ENCODE measurements at regions not wholly inside any gene's neighbourhood (a gene's known extent, or its start where the extent isn't known, plus 50 kb on each side); places are given as distances from the start of the nearest gene placed in this dataset.

GRCh38 chr18:68314403-68314802, 400.5 kb downstream of the TMX3 start:
- TF ChIP-seq TEAD4 (IDR thresholded peaks at IDR 0.05) (no peak), CREB1 (IDR thresholded peaks at IDR 0.05; ENCODE audit: low read depth) (no peak), EGR1 (IDR thresholded peaks at IDR 0.05) (no peak), RAD21 (IDR thresholded peaks at IDR 0.05; ENCODE audit: low read depth) (no peak)

GRCh38 chr18:68301441-68301840, 413.5 kb downstream of the TMX3 start:
- no peak for TF ChIP-seq TCF12 (IDR thresholded peaks at IDR 0.05; ENCODE audit: low read depth)
- no peak for TF ChIP-seq RAD21 (IDR thresholded peaks at IDR 0.05; ENCODE audit: low read depth)
- TF ChIP-seq CREB1 (IDR thresholded peaks at IDR 0.05; ENCODE audit: low read depth): no peak
- TF ChIP-seq EGR1 (IDR thresholded peaks at IDR 0.05): no peak
- TF ChIP-seq USF1 (IDR thresholded peaks at IDR 0.05): no peak
- TF ChIP-seq YY1 (IDR thresholded peaks at IDR 0.05; ENCODE audit: low read depth): no peak
- TF ChIP-seq NFIC (IDR thresholded peaks at IDR 0.05): no peak
- no peak for TF ChIP-seq TAF1 (IDR thresholded peaks at IDR 0.05; ENCODE audit: low read depth)
- TF ChIP-seq, protein P1, sequence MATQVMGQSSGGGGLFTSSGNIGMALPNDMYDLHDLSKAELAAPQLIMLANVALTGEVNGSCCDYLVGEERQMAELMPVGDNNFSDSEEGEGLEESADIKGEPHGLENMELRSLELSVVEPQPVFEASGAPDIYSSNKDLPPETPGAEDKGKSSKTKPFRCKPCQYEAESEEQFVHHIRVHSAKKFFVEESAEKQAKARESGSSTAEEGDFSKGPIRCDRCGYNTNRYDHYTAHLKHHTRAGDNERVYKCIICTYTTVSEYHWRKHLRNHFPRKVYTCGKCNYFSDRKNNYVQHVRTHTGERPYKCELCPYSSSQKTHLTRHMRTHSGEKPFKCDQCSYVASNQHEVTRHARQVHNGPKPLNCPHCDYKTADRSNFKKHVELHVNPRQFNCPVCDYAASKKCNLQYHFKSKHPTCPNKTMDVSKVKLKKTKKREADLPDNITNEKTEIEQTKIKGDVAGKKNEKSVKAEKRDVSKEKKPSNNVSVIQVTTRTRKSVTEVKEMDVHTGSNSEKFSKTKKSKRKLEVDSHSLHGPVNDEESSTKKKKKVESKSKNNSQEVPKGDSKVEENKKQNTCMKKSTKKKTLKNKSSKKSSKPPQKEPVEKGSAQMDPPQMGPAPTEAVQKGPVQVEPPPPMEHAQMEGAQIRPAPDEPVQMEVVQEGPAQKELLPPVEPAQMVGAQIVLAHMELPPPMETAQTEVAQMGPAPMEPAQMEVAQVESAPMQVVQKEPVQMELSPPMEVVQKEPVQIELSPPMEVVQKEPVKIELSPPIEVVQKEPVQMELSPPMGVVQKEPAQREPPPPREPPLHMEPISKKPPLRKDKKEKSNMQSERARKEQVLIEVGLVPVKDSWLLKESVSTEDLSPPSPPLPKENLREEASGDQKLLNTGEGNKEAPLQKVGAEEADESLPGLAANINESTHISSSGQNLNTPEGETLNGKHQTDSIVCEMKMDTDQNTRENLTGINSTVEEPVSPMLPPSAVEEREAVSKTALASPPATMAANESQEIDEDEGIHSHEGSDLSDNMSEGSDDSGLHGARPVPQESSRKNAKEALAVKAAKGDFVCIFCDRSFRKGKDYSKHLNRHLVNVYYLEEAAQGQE (IDR thresholded peaks at IDR 0.05; ENCODE audit: low read depth): no peak
- TF ChIP-seq EP300 (IDR thresholded peaks at IDR 0.05; ENCODE audit: borderline replicate concordance): no peak
- no peak for TF ChIP-seq FOXM1 (IDR thresholded peaks at IDR 0.05; ENCODE audit: borderline replicate concordance, low read depth)
- no peak for TF ChIP-seq CEBPB (IDR thresholded peaks at IDR 0.05)
- TF ChIP-seq, protein P2, sequence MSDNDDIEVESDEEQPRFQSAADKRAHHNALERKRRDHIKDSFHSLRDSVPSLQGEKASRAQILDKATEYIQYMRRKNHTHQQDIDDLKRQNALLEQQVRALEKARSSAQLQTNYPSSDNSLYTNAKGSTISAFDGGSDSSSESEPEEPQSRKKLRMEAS (IDR thresholded peaks at IDR 0.05): no peak
- TF ChIP-seq ZBTB7A (IDR thresholded peaks at IDR 0.05; ENCODE audit: low read depth): no peak
- no peak for TF ChIP-seq TEAD4 (IDR thresholded peaks at IDR 0.05)

DNA sequence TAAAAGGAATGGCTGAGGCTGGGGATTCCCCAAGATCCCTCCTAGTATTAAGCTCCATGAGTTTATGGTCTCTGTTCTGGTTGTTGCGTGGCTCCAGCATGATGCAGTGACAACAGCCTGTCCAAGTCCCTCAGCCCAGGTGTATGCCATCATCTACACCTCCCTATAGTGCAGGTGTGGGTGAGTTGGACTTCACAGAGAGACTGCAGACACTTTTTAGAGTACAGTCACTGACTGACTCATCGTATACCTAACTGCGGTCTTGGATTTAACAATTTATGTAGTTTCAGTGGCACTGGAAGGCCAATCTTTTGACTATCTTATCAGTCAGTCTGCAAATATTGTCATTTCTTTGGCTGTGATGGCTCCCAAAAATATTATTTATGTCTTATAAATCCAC, 415.0 kb downstream of the TMX3 start:
- TF ChIP-seq TAF1 (IDR thresholded peaks at IDR 0.05; ENCODE audit: low read depth) (no peak), RAD21 (IDR thresholded peaks at IDR 0.05; ENCODE audit: low read depth) (no peak), EGR1 (IDR thresholded peaks at IDR 0.05) (no peak), YY1 (IDR thresholded peaks at IDR 0.05; ENCODE audit: low read depth) (no peak), ZBTB7A (IDR thresholded peaks at IDR 0.05; ENCODE audit: low read depth) (no peak), TCF12 (IDR thresholded peaks at IDR 0.05; ENCODE audit: low read depth) (no peak), CEBPB (IDR thresholded peaks at IDR 0.05) (no peak), TEAD4 (IDR thresholded peaks at IDR 0.05) (no peak), CREB1 (IDR thresholded peaks at IDR 0.05; ENCODE audit: low read depth) (no peak), NFIC (IDR thresholded peaks at IDR 0.05) (no peak), EP300 (IDR thresholded peaks at IDR 0.05; ENCODE audit: borderline replicate concordance) (no peak)
- TF ChIP-seq, protein P2 (IDR thresholded peaks at IDR 0.05): no peak
- TF ChIP-seq, protein P1 (IDR thresholded peaks at IDR 0.05; ENCODE audit: low read depth): no peak

- TF ChIP-seq YY1 (IDR thresholded peaks at IDR 0.05; ENCODE audit: low read depth): no peak
- TF ChIP-seq EP300 (IDR thresholded peaks at IDR 0.05; ENCODE audit: borderline replicate concordance): no peak
- no peak for TF ChIP-seq ZBTB7A (IDR thresholded peaks at IDR 0.05; ENCODE audit: low read depth)
- no peak for TF ChIP-seq USF1 (IDR thresholded peaks at IDR 0.05)
- TF ChIP-seq NFIC (IDR thresholded peaks at IDR 0.05): no peak
- no peak for TF ChIP-seq FOXM1 (IDR thresholded peaks at IDR 0.05; ENCODE audit: borderline replicate concordance, low read depth)
- TF ChIP-seq RAD21 (IDR thresholded peaks at IDR 0.05; ENCODE audit: low read depth): no peak
- TF ChIP-seq TAF1 (IDR thresholded peaks at IDR 0.05; ENCODE audit: low read depth): no peak
- no peak for TF ChIP-seq CEBPB (IDR thresholded peaks at IDR 0.05)
- TF ChIP-seq, protein P2 (IDR thresholded peaks at IDR 0.05): no peak
- TF ChIP-seq EGR1 (IDR thresholded peaks at IDR 0.05): no peak
- TF ChIP-seq TEAD4 (IDR thresholded peaks at IDR 0.05): no peak
- no peak for TF ChIP-seq CREB1 (IDR thresholded peaks at IDR 0.05; ENCODE audit: low read depth)
- TF ChIP-seq, protein P1 (IDR thresholded peaks at IDR 0.05; ENCODE audit: low read depth): no peak
- no peak for TF ChIP-seq TCF12 (IDR thresholded peaks at IDR 0.05; ENCODE audit: low read depth)
Observed at GRCh38 chr18:68298330-68298729, 416.6 kb downstream of the TMX3 start.

Measured in Ishikawa (cell line).